HG03521 (cell line): ENCODE measurements at regions not wholly inside any gene's neighbourhood (a gene's known extent, or its start where the extent isn't known, plus 50 kb on each side); places are given as distances from the start of the nearest gene placed in this dataset.
"Not testable (repeated sequence)": the region's sequence is repeated elsewhere in the genome, so short reads cannot be mapped to it uniquely, and the experiment has no call there.

Experiments used
- ATAC-seq: cut with Tn5 transposase; IDR thresholded peaks from one replicate; pipeline ENCODE4 v1.9.1; 2021; ENCODE audit warnings: mild to moderate bottlenecking, moderate library complexity; ENCODE audit not compliant: unreplicated experiment

GRCh38 chr4:60723796-60724195 lies 476.3 kb upstream of the ADGRL3 start:
- ATAC-seq: no peak

- no peak for ATAC-seq
Measured at GRCh38 chr4:60724623-60725022, 475.5 kb upstream of the ADGRL3 start.

GRCh38 chr4:60726779-60727178 lies 473.3 kb upstream of the ADGRL3 start:
- ATAC-seq: no peak

- no peak for ATAC-seq
Measured at GRCh38 chr4:60729194-60729593, 470.9 kb upstream of the ADGRL3 start.

- ATAC-seq: not testable (repeated sequence)
Measured at GRCh38 chr4:60729764-60730163, 470.4 kb upstream of the ADGRL3 start.

- ATAC-seq: no peak
Measured at GRCh38 chr4:60737858-60738257, 462.3 kb upstream of the ADGRL3 start.

- ATAC-seq: no peak
Measured at GRCh38 chr4:60743654-60744053, 456.5 kb upstream of the ADGRL3 start.

GRCh38 chr4:60744767-60745166 lies 455.4 kb upstream of the ADGRL3 start:
- no peak for ATAC-seq

- ATAC-seq: no peak
Measured at GRCh38 chr4:60745800-60746571, 454.1 kb upstream of the ADGRL3 start.

GRCh38 chr4:60750962-60751361 lies 449.2 kb upstream of the ADGRL3 start:
- ATAC-seq: no peak

GRCh38 chr4:60757986-60758680 lies 442.0 kb upstream of the ADGRL3 start:
- no peak for ATAC-seq

- no peak for ATAC-seq
Measured at GRCh38 chr4:60759518-60760245, 440.4 kb upstream of the ADGRL3 start.

GRCh38 chr4:60780874-60781273 lies 419.3 kb upstream of the ADGRL3 start:
- no peak for ATAC-seq

- no peak for ATAC-seq
Measured at GRCh38 chr4:60790608-60791007, 409.5 kb upstream of the ADGRL3 start.

GRCh38 chr4:60794372-60794771 lies 405.8 kb upstream of the ADGRL3 start:
- no peak for ATAC-seq

GRCh38 chr4:60799214-60799613 lies 400.9 kb upstream of the ADGRL3 start:
- no peak for ATAC-seq

- ATAC-seq: no peak
Measured at GRCh38 chr4:60800701-60801100, 399.4 kb upstream of the ADGRL3 start.

GRCh38 chr4:60805500-60806313 lies 394.4 kb upstream of the ADGRL3 start:
- ATAC-seq: no peak

- ATAC-seq: no peak
Measured at GRCh38 chr4:60808726-60809485, 391.2 kb upstream of the ADGRL3 start.

- ATAC-seq: no peak
Measured at GRCh38 chr4:60809486-60809800, 390.7 kb upstream of the ADGRL3 start.
